RWPE2 (cell line): ENCODE measurements at regions not wholly inside any gene's neighbourhood (a gene's known extent, or its start where the extent isn't known, plus 50 kb on each side); places are given as distances from the start of the nearest gene placed in this dataset.
"Not testable (repeated sequence)": the region's sequence is repeated elsewhere in the genome, so short reads cannot be mapped to it uniquely, and the experiment has no call there.

Experiments
- ATAC-seq: fragments of 200-7000 bp; cut with Tn5 transposase; 3 replicates; pipeline ENCODE4 v1.9.1; 2021; ENCODE audit warnings: low read depth
- DNase-seq: peaks from one replicate; pipeline ENCODE4 v3.0.0-alpha.2; 2020; ENCODE audit warnings: low spot score
- H3K27ac ChIP-seq: fragments of 450-650 bp; 2 replicates; pipeline ENCODE4 v1.5.1; 2017; ENCODE audit warnings: mild to moderate bottlenecking; ENCODE audit not compliant: poor library complexity, severe bottlenecking
- H3K27me3 ChIP-seq: fragments of 250-450 bp; sonication (Bioruptor Pico); 2 replicates; pipeline ENCODE4 v1.5.1; 2021; ENCODE audit warnings: mild to moderate bottlenecking, moderate library complexity; ENCODE audit not compliant: insufficient read depth, poor library complexity, severe bottlenecking
- H3K36me3 ChIP-seq: fragments of 250-450 bp; sonication (Bioruptor Pico); 2 replicates; pipeline ENCODE4 v1.5.1; 2020; ENCODE audit warnings: low read depth, mild to moderate bottlenecking, moderate library complexity
- H3K4me1 ChIP-seq: fragments of 250-450 bp; sonication (Bioruptor Pico); 2 replicates; pipeline ENCODE4 v1.5.1; 2021; ENCODE audit warnings: mild to moderate bottlenecking, moderate library complexity; ENCODE audit not compliant: insufficient read depth, poor library complexity, severe bottlenecking
- H3K4me3 ChIP-seq: fragments of 250-450 bp; sonication (Bioruptor Pico); 2 replicates; pipeline ENCODE4 v1.5.1; 2021; ENCODE audit warnings: mild to moderate bottlenecking, moderate library complexity; ENCODE audit not compliant: severe bottlenecking
- H3K9me3 ChIP-seq: fragments of 250-450 bp; sonication (Bioruptor Pico); 2 replicates; pipeline ENCODE4 v1.5.1; 2021; ENCODE audit warnings: mild to moderate bottlenecking, moderate library complexity; ENCODE audit not compliant: severe bottlenecking
- CTCF ChIP-seq: fragments of 450-650 bp; IDR thresholded peaks from one replicate; pipeline ENCODE4 v1.5.1; 2017; ENCODE audit warnings: mild to moderate bottlenecking, moderate library complexity; ENCODE audit not compliant: poor library complexity, severe bottlenecking

- no peak overlapping the region for H3K4me3 ChIP-seq
- TF ChIP-seq CTCF, result no peak
- H3K9me3 ChIP-seq, result no peaks in the 10 kb centered on the region
- no peak overlapping the region for H3K27ac ChIP-seq
- no peaks in the 10 kb centered on the region for H3K36me3 ChIP-seq
- DNase-seq (no peak), ATAC-seq (no peak)
- peaks cover 11% of the 10 kb centered on the region for H3K27me3 ChIP-seq
- no peaks in the 10 kb centered on the region for H3K4me1 ChIP-seq
Observed at GRCh38 chr13:24931450-24932251, 164.3 kb upstream of the PABPC3 start.

- not testable (repeated sequence) for H3K27ac ChIP-seq, ATAC-seq, H3K4me1 ChIP-seq, H3K4me3 ChIP-seq, DNase-seq, H3K36me3 ChIP-seq, H3K9me3 ChIP-seq
- peaks cover 11% of the 10 kb centered on the region for H3K27me3 ChIP-seq
Observed at GRCh38 chr13:24933106-24934023, 162.6 kb upstream of the PABPC3 start.

GRCh38 chr13:24934024-24934385, 161.9 kb upstream of the PABPC3 start:
- not testable (repeated sequence) for H3K4me1 ChIP-seq, H3K4me3 ChIP-seq, H3K36me3 ChIP-seq, ATAC-seq, DNase-seq, H3K27ac ChIP-seq, H3K9me3 ChIP-seq
- H3K27me3 ChIP-seq, result peaks cover 11% of the 10 kb centered on the region

GRCh38 chr13:24938966-24939365, 157.0 kb upstream of the PABPC3 start:
- no peaks in the 10 kb centered on the region for H3K36me3 ChIP-seq
- no peak for ATAC-seq
- DNase-seq, result no peak
- H3K27ac ChIP-seq, result no peak overlapping the region
- H3K27me3 ChIP-seq, result no peaks in the 10 kb centered on the region
- no peaks in the 10 kb centered on the region for H3K4me1 ChIP-seq
- H3K4me3 ChIP-seq, result no peak overlapping the region
- no peaks in the 10 kb centered on the region for H3K9me3 ChIP-seq
- TF ChIP-seq CTCF, result no peak

GRCh38 chr13:24941023-24941713, 154.8 kb upstream of the PABPC3 start:
- DNase-seq, ATAC-seq, H3K27ac ChIP-seq, H3K36me3 ChIP-seq, H3K27me3 ChIP-seq, H3K9me3 ChIP-seq, H3K4me1 ChIP-seq, H3K4me3 ChIP-seq: not testable (repeated sequence)

GRCh38 chr13:24943136-24943535, 152.8 kb upstream of the PABPC3 start:
- Histone ChIP-seq H3K36me3 (no peaks in the 10 kb centered on the region), H3K27me3 (no peaks in the 10 kb centered on the region), H3K4me1 (no peaks in the 10 kb centered on the region), H3K9me3 (no peaks in the 10 kb centered on the region), H3K27ac (no peak overlapping the region), H3K4me3 (no peak overlapping the region)
- DNase-seq (no peak), ATAC-seq (no peak)
- TF ChIP-seq CTCF, result no peak

GRCh38 chr13:24944073-24944472, 151.9 kb upstream of the PABPC3 start:
- not testable (repeated sequence) for H3K9me3 ChIP-seq, H3K27ac ChIP-seq, DNase-seq, H3K4me3 ChIP-seq, H3K4me1 ChIP-seq, H3K36me3 ChIP-seq, H3K27me3 ChIP-seq, ATAC-seq

GRCh38 chr13:24948977-24949376, 147.0 kb upstream of the PABPC3 start:
- not testable (repeated sequence) for H3K27me3 ChIP-seq, H3K9me3 ChIP-seq, H3K4me3 ChIP-seq, H3K4me1 ChIP-seq, DNase-seq, ATAC-seq, H3K27ac ChIP-seq, H3K36me3 ChIP-seq
